ENCODE measurements at regions not wholly inside any gene's neighbourhood (a gene's known extent, or its start where the extent isn't known, plus 50 kb on each side); places are given as distances from the start of the nearest gene placed in this dataset.

DNA sequence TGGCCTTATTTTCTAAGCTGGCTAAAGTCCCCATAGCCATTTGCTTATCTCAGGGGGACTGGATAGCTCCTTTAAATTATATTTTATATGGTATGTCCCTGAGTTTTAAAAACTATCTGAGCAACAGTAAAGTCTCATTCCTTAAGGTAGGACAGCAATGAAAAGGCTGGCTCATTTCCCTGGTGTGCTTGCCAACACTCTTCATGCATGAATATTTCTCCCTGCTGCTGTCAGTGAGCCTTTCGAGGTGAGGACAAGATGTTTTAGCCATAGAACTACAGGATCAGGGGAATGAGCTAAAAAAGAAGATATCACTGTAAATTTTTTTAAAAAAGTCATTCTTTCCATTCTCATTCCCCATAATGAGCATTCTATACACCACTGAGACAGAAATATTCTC is 427.3 kb upstream of the FAM241A start:
- Histone ChIP-seq H3K4me1 (replicated peaks in 1 of 4; ENCODE audit: control insufficient read depth in 3 of 4, insufficient read depth in 4 of 4, low read length in 3 of 4) (no peaks in the 10 kb centered on the region), H3K23ac (ENCODE audit: insufficient read length) (no peak overlapping the region), H2BK20ac (ENCODE audit: low read length) (no peak overlapping the region), H3K56ac (replicated peaks; ENCODE audit: insufficient read length, low read depth, low read length) (no peak overlapping the region), H3K27ac (ENCODE audit: low read depth, low read length) (no peak overlapping the region), H3K4me2 (ENCODE audit: insufficient read depth in 1 of 2, low read depth in 2 of 2, low read length in 2 of 2) (no peak overlapping the region), H4K20me1 (replicated peaks in 1 of 2; ENCODE audit: control insufficient read depth in 1 of 2, insufficient read depth in 2 of 2, low read length in 2 of 2) (no peaks in the 10 kb centered on the region), H4K8ac (ENCODE audit: extremely low read depth, insufficient read depth, low read length) (no peak overlapping the region), H3K4ac (replicated peaks; ENCODE audit: insufficient read length, low read depth, low read length) (no peak overlapping the region), H3K4me3 (ENCODE audit: extremely low read depth in 1 of 4, insufficient read depth in 2 of 4, low read depth in 3 of 4, low read length in 4 of 4) (no peak overlapping the region), H2BK12ac (ENCODE audit: low read depth, low read length) (no peak overlapping the region), H2AFZ (ENCODE audit: low read length) (no peak overlapping the region), H3K79me1 (ENCODE audit: low read depth, low read length) (no peaks in the 10 kb centered on the region), H4K91ac (replicated peaks; ENCODE audit: insufficient read length, low read length) (no peak overlapping the region), H4K5ac (ENCODE audit: insufficient read length, low read depth, low read length) (no peak overlapping the region), H3K27me3 (replicated peaks in 1 of 4; ENCODE audit: control insufficient read depth in 3 of 4, extremely low read depth in 1 of 4, insufficient read depth in 3 of 4, low read length in 3 of 4) (no peaks in the 10 kb centered on the region), H2BK120ac (replicated peaks; ENCODE audit: low read depth, low read length) (no peak overlapping the region), H3K9ac (replicated peaks in 1 of 4; ENCODE audit: extremely low read depth in 1 of 4, low read depth in 3 of 4, low read length in 3 of 4) (no peak overlapping the region), H2BK15ac (ENCODE audit: low read length) (no peak overlapping the region), H2BK5ac (ENCODE audit: low read depth, low read length) (no peak overlapping the region), H3K79me2 (ENCODE audit: control insufficient read depth in 1 of 2, insufficient read depth in 2 of 2, low read length in 2 of 2) (no peaks in the 10 kb centered on the region), H3K9me3 (ENCODE audit: insufficient read depth in 2 of 2, low read depth in 1 of 2, low read length in 1 of 2) (no peaks in the 10 kb centered on the region), H3K18ac (ENCODE audit: extremely low read depth, low read length) (no peak overlapping the region), H2AK5ac (ENCODE audit: low read depth, low read length) (no peak overlapping the region), H3K14ac (ENCODE audit: insufficient read length) (no peak overlapping the region), H3K23me2 (ENCODE audit: low read depth, low read length) (no peaks in the 10 kb centered on the region), H3K36me3 (ENCODE audit: control insufficient read depth in 2 of 4, insufficient read depth in 4 of 4, low read length in 3 of 4) (no peaks in the 10 kb centered on the region)
- CTCF ChIA-PET (ENCODE audit: partially characterized antibody): interaction anchor here (1.0 kb wide), 1 partner anchor 89 kb away, joined by 3 read pairs; no protein-coding TSS in a partner anchor
- TF ChIP-seq CREB1 (IDR thresholded peaks at IDR 0.05): no peak
- TF ChIP-seq SUZ12 (IDR thresholded peaks at IDR 0.05; ENCODE audit: low read length): no peak
- no peak for TF ChIP-seq MAX (IDR thresholded peaks at IDR 0.05)
- TF ChIP-seq KDM1A (IDR thresholded peaks at IDR 0.05; ENCODE audit: borderline replicate concordance, low read length): no peak
- TF ChIP-seq SAP30 (IDR thresholded peaks at IDR 0.05; ENCODE audit: insufficient read depth, insufficient replicate concordance, low read length): no peak
- no peak for TF ChIP-seq POLR2AphosphoS5 (IDR thresholded peaks at IDR 0.05; ENCODE audit: low read depth, low read length)
- no peak for TF ChIP-seq KDM5A (IDR thresholded peaks at IDR 0.05; ENCODE audit: low read length)
- TF ChIP-seq MAFK (IDR thresholded peaks at IDR 0.05; ENCODE audit: low read depth, low read length): no peak
- TF ChIP-seq JUN (IDR thresholded peaks at IDR 0.05; ENCODE audit: low read depth, low read length): no peak
- WGBS, 2 experiments (ENCODE audit: extremely low coverage in 1 of 2, insufficient coverage in 1 of 2, insufficient read length in 1 of 2, insufficient replicate concordance in 2 of 2, low coverage in 1 of 2, low lambda C conversion rate in 2 of 2, missing lambda C conversion rate in 1 of 2): 81% methylated on average over 1 of the region's 1 CpG; no CpG with 5 or more reads in 1 of the 2 experiments
- DNase-seq (ENCODE audit: low read depth in 1 of 2, low spot score in 2 of 2) (no peak), FAIRE-seq (no peak)
- POLR2A ChIA-PET (ENCODE audit: partially characterized antibody): no interaction called here
